HepG2 (cell line): ENCODE measurements at regions not wholly inside any gene's neighbourhood (a gene's known extent, or its start where the extent isn't known, plus 50 kb on each side); places are given as distances from the start of the nearest gene placed in this dataset.

Experiments
- ATAC-seq: fragments of 200-7000 bp; cut with Tn5 transposase; 3 replicates; pipeline ENCODE4 v1.9.1; 2020; ENCODE audit warnings: mild to moderate bottlenecking, moderate library complexity
- BruUV-seq: library from RNA; stranded (reverse); fragments of 400-500 nt; replicated peaks from 2 replicates; lab custom pipeline; 2021; lab: Mats Ljungman, UMichigan
- CTCF ChIA-PET: fragments of 300-600 bp; formaldehyde crosslinking; extraction: SDS; loops from one replicate; lab custom pipeline; 2021; ENCODE audit warnings: low total read pairs, inconsistent platforms, low intra/inter-chr PET ratio; lab: Yijun Ruan, JAX
- POLR2A ChIA-PET: fragments of 350-600 bp; sonication (Branson Sonifier 250); formaldehyde crosslinking; loops from one replicate; lab custom pipeline; 2020; ENCODE audit warnings: antibody characterized with exemption, inconsistent platforms; lab: Yijun Ruan, JAX
- DNase-seq: peaks from one replicate; pipeline ENCODE4 v3.0.0-alpha.2; 2015; ENCODE audit warnings: low spot score
- FAIRE-seq: peaks from 3 replicates; lab custom pipeline; 2011; peaks lifted over from hg19 to GRCh38; lab: Jason Lieb, UNC
- H2AFZ ChIP-seq: one replicate; pipeline ENCODE4 v1.6.1; 2011; ENCODE audit warnings: low read length, inconsistent platforms
- H3K27ac ChIP-seq: fragments of 300-600 bp; 3 replicates; pipeline ENCODE4 v1.8.0; 2011; ENCODE audit warnings: mixed run types, mild to moderate bottlenecking, mixed read lengths, low read length, inconsistent platforms; ENCODE audit not compliant: insufficient read depth; ENCODE audit errors: extremely low read length
- H3K27me3 ChIP-seq, 2 experiments: fragments of 200-600 bp in 1 of 2; 2 replicates in 1 of 2; 3 replicates in 1 of 2; pipeline versions ENCODE4 v1.6.0 to v1.8.0; 2011; ENCODE audit warnings: low read length in 2 of 2, mild to moderate bottlenecking in 2 of 2, moderate library complexity in 2 of 2, inconsistent platforms in 1 of 2; ENCODE audit not compliant: insufficient read depth in 2 of 2, control insufficient read depth in 1 of 2
- H3K36me3 ChIP-seq, 2 experiments: fragments of 200-600 bp in 1 of 2; replicated peaks in 1 of 2; 2 replicates in 1 of 2; 3 replicates in 1 of 2; pipeline versions ENCODE4 v1.5.1 to v1.8.0; 2011; ENCODE audit warnings: low read length in 2 of 2, inconsistent platforms in 1 of 2; ENCODE audit not compliant: insufficient read depth in 2 of 2, control insufficient read depth in 1 of 2
- H3K4me1 ChIP-seq: 2 replicates; pipeline ENCODE4 v1.5.1; 2012; ENCODE audit warnings: low read length, inconsistent platforms; ENCODE audit not compliant: insufficient read depth
- H3K4me2 ChIP-seq: 2 replicates; pipeline ENCODE4 v1.6.0; 2011; ENCODE audit warnings: low read depth, low read length, inconsistent platforms
- H3K4me3 ChIP-seq, 3 experiments: fragments of 200-600 bp in 1 of 3; sonication (generic), shearing (Covaris generic) in 1 of 3; replicated peaks in 1 of 3; 2 replicates each; pipeline ENCODE4 v1.5.1; 2011 to 2016; ENCODE audit warnings: low read length in 3 of 3, inconsistent platforms in 2 of 3, low read depth in 2 of 3, mild to moderate bottlenecking in 2 of 3, control low read depth in 1 of 3, mixed read lengths in 1 of 3; ENCODE audit not compliant: insufficient read depth in 1 of 3
- H3K79me2 ChIP-seq: one replicate; pipeline ENCODE4 v1.6.1; 2011; ENCODE audit warnings: low read length, inconsistent platforms; ENCODE audit not compliant: insufficient read depth
- H3K9ac ChIP-seq: 2 replicates; pipeline ENCODE4 v1.6.0; 2011; ENCODE audit warnings: mild to moderate bottlenecking, low read depth, low read length, inconsistent platforms; ENCODE audit not compliant: insufficient read depth
- H3K9me3 ChIP-seq: 2 replicates; pipeline ENCODE4 v1.5.1; 2012; ENCODE audit warnings: mild to moderate bottlenecking, low read length
- H4K20me1 ChIP-seq: 2 replicates; pipeline ENCODE4 v1.6.0; 2011; ENCODE audit warnings: inconsistent platforms, mild to moderate bottlenecking, low read length, moderate library complexity; ENCODE audit not compliant: insufficient read depth
- AHR ChIP-seq: IDR thresholded peaks from 2 replicates; pipeline ENCODE4 v1.6.1; 2018; ENCODE audit warnings: missing genetic modification reagents, missing compliant biosample characterization
- AKAP8 ChIP-seq: sonication (generic); formaldehyde crosslinking; IDR thresholded peaks from 2 replicates; pipeline ENCODE4 v1.5.1; 2020; ENCODE audit warnings: mild to moderate bottlenecking, missing genetic modification reagents
- CAMTA2 ChIP-seq: sonication (generic); formaldehyde crosslinking; IDR thresholded peaks from 2 replicates; pipeline ENCODE4 v1.4.0; 2020; ENCODE audit warnings: mild to moderate bottlenecking, missing genetic modification reagents, borderline replicate concordance
- CREB1 ChIP-seq, 2 experiments: fragments of 450-650 bp in 1 of 2; IDR thresholded peaks; 2 replicates each; pipeline ENCODE4 v1.6.1; 2016 to 2017; ENCODE audit warnings: control low read depth in 1 of 2, mild to moderate bottlenecking in 1 of 2, missing compliant biosample characterization in 1 of 2, missing genetic modification characterization in 1 of 2
- GATAD1 ChIP-seq: IDR thresholded peaks from 2 replicates; pipeline ENCODE4 v1.6.1; 2016; ENCODE audit warnings: missing genetic modification reagents, missing compliant biosample characterization
- NFE2 ChIP-seq: sonication (generic); formaldehyde crosslinking; IDR thresholded peaks from 2 replicates; pipeline ENCODE4 v1.4.0; 2020; ENCODE audit warnings: missing genetic modification reagents
- RXRA ChIP-seq: sonication (generic); formaldehyde crosslinking; IDR thresholded peaks from 2 replicates; pipeline ENCODE4 v1.5.1; 2020; ENCODE audit warnings: missing genetic modification reagents
- SMYD3 ChIP-seq: sonication (generic); formaldehyde crosslinking; IDR thresholded peaks from 2 replicates; pipeline ENCODE4 v1.8.1; 2023; ENCODE audit warnings: mild to moderate bottlenecking, missing genetic modification reagents
- SNAI1 ChIP-seq: sonication (generic); formaldehyde crosslinking; IDR thresholded peaks from 2 replicates; pipeline ENCODE4 v1.5.0; 2020; ENCODE audit warnings: mild to moderate bottlenecking, missing genetic modification reagents, borderline replicate concordance
- SRY ChIP-seq: sonication (generic); formaldehyde crosslinking; IDR thresholded peaks from 2 replicates; pipeline ENCODE4 v1.8.0; 2022; ENCODE audit warnings: mild to moderate bottlenecking, missing genetic modification reagents
- TEAD2 ChIP-seq: sonication (generic); formaldehyde crosslinking; IDR thresholded peaks from 2 replicates; pipeline ENCODE4 v1.9.0; 2021; ENCODE audit warnings: missing genetic modification reagents
- ZBTB20 ChIP-seq: sonication (generic); formaldehyde crosslinking; IDR thresholded peaks from 2 replicates; pipeline ENCODE4 v1.8.1; 2023; ENCODE audit warnings: missing genetic modification reagents, low read depth, mild to moderate bottlenecking, borderline replicate concordance
- ZFYVE20 ChIP-seq: sonication (generic); formaldehyde crosslinking; IDR thresholded peaks from 2 replicates; pipeline ENCODE4 v1.8.0; 2023; ENCODE audit warnings: low read depth, mild to moderate bottlenecking, moderate library complexity, missing genetic modification reagents, borderline replicate concordance
- ZMYM3 ChIP-seq: sonication (generic); formaldehyde crosslinking; IDR thresholded peaks from 2 replicates; pipeline ENCODE4 v1.5.1; 2020; ENCODE audit warnings: mild to moderate bottlenecking, missing genetic modification reagents
- ZNF496 ChIP-seq: sonication (generic); formaldehyde crosslinking; IDR thresholded peaks from 2 replicates; pipeline ENCODE4 v1.8.1; 2023; ENCODE audit warnings: mild to moderate bottlenecking, moderate library complexity, missing genetic modification reagents; ENCODE audit not compliant: insufficient replicate concordance
- ZNF7 ChIP-seq: IDR thresholded peaks from 2 replicates; pipeline ENCODE4 v1.6.1; 2016; ENCODE audit warnings: missing biosample characterization, missing genetic modification reagents
- WGBS: methylation state at CpG from one replicate; pipeline ENCODE4 v1.1.6; 2017; ENCODE audit warnings: low lambda C conversion rate; 5-methylcytosine and 5-hydroxymethylcytosine counted together
- in situ Hi-C: cut with HindIII; loops from 2 replicates; pipeline ENCODE4 v1.10.0; 2017; ENCODE audit warnings: low pct_unique_long_range_greater_than_20kb; ENCODE audit not compliant: extremely low pct_ligation_motif_present
- intact Hi-C: fragments of 100-400 bp; cut with micrococcal nuclease; formaldehyde crosslinking; loops from one replicate; pipeline ENCODE4 v1.10.0; 2022; ENCODE audit not compliant: unreplicated experiment
- TF ChIP-seq, protein P1 (sequence below): IDR thresholded peaks from 2 replicates; pipeline ENCODE4 v1.6.1; 2018; ENCODE audit warnings: missing genetic modification reagents

DNA sequence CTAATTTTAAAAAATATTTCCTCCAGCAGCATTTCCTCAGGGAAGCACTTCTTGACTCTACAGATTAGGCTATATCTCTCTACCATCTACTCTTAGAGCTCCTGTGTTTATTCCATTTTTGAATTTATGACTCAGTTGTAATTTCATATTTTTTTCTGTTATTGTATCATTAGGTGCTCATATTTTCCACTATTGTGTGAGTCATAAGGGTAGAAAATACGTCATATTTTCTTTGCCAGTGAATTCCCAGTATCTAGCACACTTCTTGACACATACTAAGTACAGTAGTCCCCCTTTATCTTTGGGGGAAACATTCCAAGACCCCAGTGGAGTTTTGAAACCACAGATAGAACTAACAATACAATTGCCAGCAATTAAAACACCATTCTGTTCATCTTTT lies 431.2 kb downstream of the GASK1B start:
- CTCF ChIA-PET = no interaction called here
- intact Hi-C loops = no loop called here
- H3K9ac ChIP-seq = no peak overlapping the region
- H4K20me1 ChIP-seq = no peaks in the 10 kb centered on the region
- DNase-seq = no peak
- 5% methylated on average over 1 of the region's 1 CpG for WGBS
- H3K4me3 ChIP-seq = no peak overlapping the region
- no peaks in the 10 kb centered on the region for H3K36me3 ChIP-seq
- no peak overlapping the region for H3K27ac ChIP-seq
- H3K4me2 ChIP-seq = no peak overlapping the region
- BruUV-seq = no TSS peak
- TF ChIP-seq GATAD1 (CRISPR knock-in tag) (no peak), ZNF7 (no peak), CREB1 (IDR thresholded peaks at IDR 0.05) (peak; percentile 75), CREB1 (CRISPR knock-in tag; IDR thresholded peaks at IDR 0.05) (no peak)
- TF ChIP-seq, all 625 proteins: peak for 1
- ATAC-seq (no peak), FAIRE-seq (no peak)
- POLR2A ChIA-PET = no interaction called here
- H3K9me3 ChIP-seq = no peaks in the 10 kb centered on the region
- no peaks in the 10 kb centered on the region for H3K4me1 ChIP-seq
- in situ Hi-C loops = no loop called here
- H3K79me2 ChIP-seq = no peaks in the 10 kb centered on the region
- no peak overlapping the region for H2AFZ ChIP-seq
- H3K27me3 ChIP-seq = no peaks in the 10 kb centered on the region

DNA sequence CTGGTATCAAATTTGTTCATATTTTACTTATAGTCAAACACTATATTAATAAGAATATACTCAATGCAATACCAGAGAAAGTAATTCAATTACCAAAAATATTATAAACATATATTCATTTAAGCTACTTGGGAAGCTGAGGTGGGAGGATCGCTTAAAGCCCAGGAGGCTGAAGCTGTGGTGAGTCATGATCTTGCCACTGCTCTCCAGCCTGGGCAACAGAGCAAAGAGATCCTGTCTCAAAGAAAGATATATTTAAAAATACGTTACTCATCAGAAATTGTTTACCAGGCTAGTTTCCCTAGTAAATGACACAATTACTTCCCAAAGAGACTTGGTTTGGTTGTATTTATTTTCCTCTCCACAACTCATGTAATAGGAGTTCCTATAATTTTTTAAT lies 433.6 kb downstream of the GASK1B start:
- no peaks in the 10 kb centered on the region for H3K36me3 ChIP-seq
- no peak overlapping the region for H2AFZ ChIP-seq
- no peaks in the 10 kb centered on the region for H3K4me1 ChIP-seq
- FAIRE-seq = no peak
- DNase-seq = no peak
- no peak overlapping the region for H3K27ac ChIP-seq
- intact Hi-C loops = no loop called here
- CTCF ChIA-PET = no interaction called here
- no peaks in the 10 kb centered on the region for H4K20me1 ChIP-seq
- H3K4me3 ChIP-seq = no peak overlapping the region
- in situ Hi-C loops = no loop called here
- H3K9me3 ChIP-seq = no peaks in the 10 kb centered on the region
- no TSS peak for BruUV-seq
- H3K4me2 ChIP-seq = no peak overlapping the region
- POLR2A ChIA-PET = no interaction called here
- H3K9ac ChIP-seq = no peak overlapping the region
- ATAC-seq = no peak
- WGBS = 4% methylated on average over 2 of the region's 2 CpGs
- no peaks in the 10 kb centered on the region for H3K27me3 ChIP-seq
- no peaks in the 10 kb centered on the region for H3K79me2 ChIP-seq
- TF ChIP-seq CAMTA2 (CRISPR knock-in tag) (no peak), SRY (CRISPR knock-in tag) (no peak), TEAD2 (CRISPR knock-in tag) (no peak), ZBTB20 (CRISPR knock-in tag) (no peak), ZNF496 (CRISPR knock-in tag) (no peak), SMYD3 (CRISPR knock-in tag) (no peak), NFE2 (no peak), ZNF7 (no peak), ZFYVE20 (CRISPR knock-in tag) (no peak), RXRA (CRISPR knock-in tag) (no peak), AKAP8 (CRISPR knock-in tag) (no peak), SNAI1 (CRISPR knock-in tag) (no peak), AHR (no peak), ZMYM3 (CRISPR knock-in tag) (no peak)
- TF ChIP-seq, protein P1, sequence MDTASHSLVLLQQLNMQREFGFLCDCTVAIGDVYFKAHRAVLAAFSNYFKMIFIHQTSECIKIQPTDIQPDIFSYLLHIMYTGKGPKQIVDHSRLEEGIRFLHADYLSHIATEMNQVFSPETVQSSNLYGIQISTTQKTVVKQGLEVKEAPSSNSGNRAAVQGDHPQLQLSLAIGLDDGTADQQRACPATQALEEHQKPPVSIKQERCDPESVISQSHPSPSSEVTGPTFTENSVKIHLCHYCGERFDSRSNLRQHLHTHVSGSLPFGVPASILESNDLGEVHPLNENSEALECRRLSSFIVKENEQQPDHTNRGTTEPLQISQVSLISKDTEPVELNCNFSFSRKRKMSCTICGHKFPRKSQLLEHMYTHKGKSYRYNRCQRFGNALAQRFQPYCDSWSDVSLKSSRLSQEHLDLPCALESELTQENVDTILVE = no peak
